GM19035 (cell line): ENCODE measurements at regions not wholly inside any gene's neighbourhood (a gene's known extent, or its start where the extent isn't known, plus 50 kb on each side); places are given as distances from the start of the nearest gene placed in this dataset.

ENCODE experiments used
- ATAC-seq: cut with Tn5 transposase; IDR thresholded peaks from one replicate; pipeline ENCODE4 v1.9.1; 2021; ENCODE audit not compliant: unreplicated experiment

DNA sequence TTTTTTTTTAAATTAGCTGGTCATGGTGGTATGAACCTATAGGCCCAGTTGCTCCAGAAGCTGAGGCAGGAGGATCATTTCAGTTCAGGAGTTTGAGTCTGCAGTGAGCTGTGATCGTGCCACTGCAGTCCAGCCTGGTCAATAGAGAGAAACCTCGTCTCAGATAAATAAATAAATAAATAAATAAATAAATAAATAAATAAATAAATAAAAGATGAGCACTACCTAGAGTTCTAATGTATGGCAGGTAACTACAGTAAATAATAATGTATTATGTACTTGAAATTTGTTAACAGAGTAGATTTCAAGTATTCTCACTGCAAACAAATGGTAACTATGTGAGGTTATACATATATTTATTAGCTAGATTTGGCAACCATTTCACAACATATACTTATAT, 697.9 kb upstream of the ID2 start:
- ATAC-seq, result no peak

DNA sequence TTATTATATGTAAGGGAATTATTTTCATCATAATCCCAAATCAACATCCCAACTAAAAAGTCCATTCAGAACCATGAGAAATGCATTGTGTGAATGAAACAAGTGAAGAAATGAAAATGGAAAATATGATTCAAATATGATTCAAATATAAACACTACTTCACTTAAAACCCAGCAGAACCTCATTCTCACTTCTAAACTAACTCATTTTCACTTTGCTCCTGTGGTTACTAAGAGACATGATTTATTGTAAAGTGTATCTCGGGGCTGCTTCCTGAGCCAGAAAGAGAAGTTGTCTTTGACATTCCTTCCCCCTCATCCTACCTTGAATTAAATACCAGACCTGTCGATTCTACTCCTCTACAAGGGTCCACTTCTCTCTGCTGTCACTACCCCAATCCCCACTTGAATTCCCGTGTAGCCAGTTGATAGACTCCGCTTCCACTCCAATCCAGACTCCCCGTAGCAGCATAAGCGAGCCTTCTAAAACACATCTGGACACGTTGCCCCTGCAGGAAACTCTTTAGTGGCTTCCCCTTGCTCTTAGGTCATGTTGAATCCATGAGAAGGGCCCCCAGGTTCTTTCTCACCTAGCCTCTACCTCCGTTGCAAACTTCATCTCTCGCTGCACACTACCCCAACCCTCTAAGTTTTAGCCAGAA, 697.0 kb upstream of the ID2 start:
- no peak for ATAC-seq

- ATAC-seq, result no peak
Observed at GRCh38 chr2:7986431-7986830, 695.4 kb upstream of the ID2 start.

GRCh38 chr2:7987992-7988391, 693.9 kb upstream of the ID2 start:
- ATAC-seq, result no peak

- ATAC-seq, result no peak
Observed at GRCh38 chr2:7988440-7988839, 693.4 kb upstream of the ID2 start.

DNA sequence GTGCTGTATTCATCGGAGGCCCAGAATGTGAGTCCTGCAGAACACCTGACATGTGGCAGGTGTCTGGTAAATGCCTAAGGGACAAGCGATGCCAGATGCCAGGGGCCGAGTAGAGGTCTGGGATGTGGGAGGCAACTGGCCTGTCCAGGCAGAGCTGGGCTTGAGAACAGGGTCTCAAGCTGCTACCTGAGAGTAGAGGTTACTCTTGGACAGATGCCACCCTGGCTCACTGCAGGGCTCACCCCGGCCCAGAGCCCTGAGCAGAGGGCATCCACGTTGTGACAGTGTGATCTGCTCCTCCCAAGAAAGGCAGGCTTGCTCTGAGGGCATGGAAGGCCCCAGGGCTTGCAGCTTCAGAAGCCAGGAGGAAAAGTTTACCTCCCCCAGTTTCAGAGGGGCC, 692.0 kb upstream of the ID2 start:
- ATAC-seq, result no peak

GRCh38 chr2:7992612-7993602, 688.9 kb upstream of the ID2 start:
- ATAC-seq, result no peak

DNA sequence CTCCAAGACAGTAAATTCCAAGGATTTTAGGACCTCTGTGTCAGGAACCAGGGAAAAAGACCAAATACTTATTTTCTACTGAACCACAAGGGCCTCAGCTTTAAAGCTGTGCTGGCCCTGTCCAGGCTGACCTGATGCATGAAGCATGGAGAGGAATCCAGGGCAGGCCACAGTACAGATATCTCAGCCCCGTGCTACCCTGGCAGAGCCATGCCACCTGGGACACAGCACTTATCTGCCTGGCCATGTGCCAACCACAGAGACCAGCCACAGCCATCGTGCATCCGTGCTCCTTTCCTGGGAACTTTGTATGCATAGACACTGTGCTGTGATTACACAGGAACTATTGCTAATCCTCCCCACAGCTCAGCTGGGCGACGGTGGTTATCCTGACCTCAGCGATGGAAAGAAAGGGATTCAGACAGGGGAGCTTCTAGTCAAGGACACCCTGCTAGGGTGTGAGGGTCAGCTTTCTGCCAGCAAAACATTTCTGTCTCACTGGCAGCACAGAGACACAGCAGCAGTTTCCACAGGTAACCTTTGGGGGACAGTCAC, 687.4 kb upstream of the ID2 start:
- no peak for ATAC-seq

GRCh38 chr2:7997279-7997678, 684.6 kb upstream of the ID2 start:
- ATAC-seq, result no peak

GRCh38 chr2:7999683-8000476, 682.0 kb upstream of the ID2 start:
- no peak for ATAC-seq

- ATAC-seq, result no peak
Observed at GRCh38 chr2:8000870-8001269, 681.0 kb upstream of the ID2 start.

- ATAC-seq, result no peak
Observed at GRCh38 chr2:8002765-8003393, 679.0 kb upstream of the ID2 start.

- ATAC-seq, result no peak
Observed at GRCh38 chr2:8003462-8004075, 678.3 kb upstream of the ID2 start.

- no peak for ATAC-seq
Observed at GRCh38 chr2:8004250-8004681, 677.6 kb upstream of the ID2 start.

GRCh38 chr2:8006181-8006580, 675.7 kb upstream of the ID2 start:
- ATAC-seq, result no peak

- ATAC-seq, result no peak
Observed at GRCh38 chr2:8006626-8007025, 675.2 kb upstream of the ID2 start.

- no peak for ATAC-seq
Observed at GRCh38 chr2:8009010-8009597, 672.8 kb upstream of the ID2 start.

DNA sequence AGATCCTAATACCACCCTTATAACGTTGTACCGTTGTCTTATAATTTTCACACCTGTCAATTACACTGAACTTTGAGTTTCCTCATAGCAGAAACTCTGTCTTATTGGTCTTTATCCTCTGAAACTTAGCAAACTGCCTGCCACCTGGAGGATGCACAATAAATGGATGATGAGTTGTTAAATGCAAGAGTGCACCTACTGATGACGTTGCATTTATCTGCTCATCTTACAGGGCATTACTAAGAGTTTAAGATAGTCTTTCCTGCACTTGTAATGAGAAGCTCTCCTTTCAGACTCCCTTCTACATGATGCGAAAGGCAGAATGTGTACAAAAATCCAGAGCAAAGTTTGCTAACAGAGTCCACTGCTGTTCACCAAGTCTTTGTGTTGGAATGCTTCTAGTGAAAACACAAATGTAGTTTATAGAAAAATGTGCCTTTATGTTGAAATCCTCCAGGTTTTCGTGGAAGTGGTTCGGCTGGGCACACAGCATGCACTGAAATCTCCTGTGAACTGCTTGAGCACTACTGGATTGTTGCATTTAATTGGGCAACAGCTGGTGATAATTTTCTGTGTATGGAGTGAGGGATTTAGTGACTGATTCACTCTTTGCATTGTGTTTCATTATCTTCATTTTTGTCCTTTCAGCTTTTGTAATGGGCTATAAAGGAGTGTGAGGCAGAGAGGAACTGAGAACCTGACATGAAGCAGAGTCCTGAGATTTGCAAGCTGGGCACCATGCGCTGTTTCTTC, 665.8 kb upstream of the ID2 start:
- ATAC-seq, result no peak

- no peak for ATAC-seq
Observed at GRCh38 chr2:8016688-8017087, 665.2 kb upstream of the ID2 start.
